ENCODE measurements at regions not wholly inside any gene's neighbourhood (a gene's known extent, or its start where the extent isn't known, plus 50 kb on each side); places are given as distances from the start of the nearest gene placed in this dataset.

DNA sequence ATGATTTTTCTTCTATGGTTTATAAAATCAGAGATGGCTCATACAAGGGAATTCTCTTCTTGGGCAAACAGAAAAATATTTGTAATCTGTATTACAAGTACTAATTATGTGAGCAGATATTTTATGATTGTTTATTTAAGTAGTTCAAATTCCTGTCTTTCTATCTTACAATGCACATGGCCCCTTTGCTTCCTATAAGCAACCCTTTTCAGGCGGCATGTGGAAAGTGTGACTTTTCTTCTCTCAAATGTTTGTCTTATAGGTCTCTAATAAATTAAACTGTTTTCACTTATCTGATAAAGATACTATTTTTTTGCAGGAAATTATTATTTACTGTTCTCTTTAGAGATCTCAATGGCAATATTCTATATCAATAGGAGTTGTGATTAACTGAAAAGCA, 259.3 kb upstream of the MAGEB18 start:
- TF ChIP-seq, protein P1, sequence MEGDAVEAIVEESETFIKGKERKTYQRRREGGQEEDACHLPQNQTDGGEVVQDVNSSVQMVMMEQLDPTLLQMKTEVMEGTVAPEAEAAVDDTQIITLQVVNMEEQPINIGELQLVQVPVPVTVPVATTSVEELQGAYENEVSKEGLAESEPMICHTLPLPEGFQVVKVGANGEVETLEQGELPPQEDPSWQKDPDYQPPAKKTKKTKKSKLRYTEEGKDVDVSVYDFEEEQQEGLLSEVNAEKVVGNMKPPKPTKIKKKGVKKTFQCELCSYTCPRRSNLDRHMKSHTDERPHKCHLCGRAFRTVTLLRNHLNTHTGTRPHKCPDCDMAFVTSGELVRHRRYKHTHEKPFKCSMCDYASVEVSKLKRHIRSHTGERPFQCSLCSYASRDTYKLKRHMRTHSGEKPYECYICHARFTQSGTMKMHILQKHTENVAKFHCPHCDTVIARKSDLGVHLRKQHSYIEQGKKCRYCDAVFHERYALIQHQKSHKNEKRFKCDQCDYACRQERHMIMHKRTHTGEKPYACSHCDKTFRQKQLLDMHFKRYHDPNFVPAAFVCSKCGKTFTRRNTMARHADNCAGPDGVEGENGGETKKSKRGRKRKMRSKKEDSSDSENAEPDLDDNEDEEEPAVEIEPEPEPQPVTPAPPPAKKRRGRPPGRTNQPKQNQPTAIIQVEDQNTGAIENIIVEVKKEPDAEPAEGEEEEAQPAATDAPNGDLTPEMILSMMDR (IDR thresholded peaks at IDR 0.05): no peak
- no peak for TF ChIP-seq POLR2A (IDR thresholded peaks at IDR 0.05)

Data from testis (tissue), 2 donors.